DOHH2 (cell line): ENCODE measurements at regions not wholly inside any gene's neighbourhood (a gene's known extent, or its start where the extent isn't known, plus 50 kb on each side); places are given as distances from the start of the nearest gene placed in this dataset.

ENCODE experiments used
- CTCF ChIP-seq: fragments of 200-600 bp; sonication (generic); IDR thresholded peaks from one replicate; pipeline ENCODE4 v1.5.1; 2014; ENCODE audit warnings: antibody characterized with exemption, mild to moderate bottlenecking, low read depth, low read length; ENCODE audit not compliant: poor library complexity, severe bottlenecking
- EZH2phosphoT487 ChIP-seq: fragments of 200-600 bp; sonication (generic); IDR thresholded peaks from 2 replicates; pipeline ENCODE4 v1.6.1; 2017; ENCODE audit warnings: borderline replicate concordance, mild to moderate bottlenecking, antibody characterized with exemption, low read length, moderate library complexity, mixed read lengths

GRCh38 chr1:97010566-97011264, 289.1 kb downstream of the PTBP2 start:
- no peak for TF ChIP-seq CTCF
- TF ChIP-seq EZH2phosphoT487: no peak
